ENCODE measurements at regions not wholly inside any gene's neighbourhood (a gene's known extent, or its start where the extent isn't known, plus 50 kb on each side); places are given as distances from the start of the nearest gene placed in this dataset.

DNA sequence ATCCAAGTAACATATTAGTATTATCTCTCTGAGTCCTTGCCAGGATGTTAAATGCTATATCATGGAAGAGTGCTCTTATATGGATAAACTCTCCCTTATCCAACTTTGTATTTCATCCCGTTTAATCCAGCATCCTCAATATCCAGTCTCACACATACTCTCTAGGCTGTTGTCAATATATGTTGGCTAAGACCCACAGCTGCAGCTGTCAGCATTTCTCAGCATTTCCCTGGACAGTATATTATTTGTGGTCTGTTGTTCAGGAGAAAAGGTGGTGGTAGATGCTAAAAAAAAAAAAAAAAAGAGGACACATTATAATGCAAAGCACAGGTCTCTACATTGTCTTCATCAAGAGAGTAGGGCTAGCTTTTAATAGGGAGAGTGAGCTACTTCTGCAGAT lies 1368.0 kb upstream of the ZEB2 start:
- TF ChIP-seq, protein P1, sequence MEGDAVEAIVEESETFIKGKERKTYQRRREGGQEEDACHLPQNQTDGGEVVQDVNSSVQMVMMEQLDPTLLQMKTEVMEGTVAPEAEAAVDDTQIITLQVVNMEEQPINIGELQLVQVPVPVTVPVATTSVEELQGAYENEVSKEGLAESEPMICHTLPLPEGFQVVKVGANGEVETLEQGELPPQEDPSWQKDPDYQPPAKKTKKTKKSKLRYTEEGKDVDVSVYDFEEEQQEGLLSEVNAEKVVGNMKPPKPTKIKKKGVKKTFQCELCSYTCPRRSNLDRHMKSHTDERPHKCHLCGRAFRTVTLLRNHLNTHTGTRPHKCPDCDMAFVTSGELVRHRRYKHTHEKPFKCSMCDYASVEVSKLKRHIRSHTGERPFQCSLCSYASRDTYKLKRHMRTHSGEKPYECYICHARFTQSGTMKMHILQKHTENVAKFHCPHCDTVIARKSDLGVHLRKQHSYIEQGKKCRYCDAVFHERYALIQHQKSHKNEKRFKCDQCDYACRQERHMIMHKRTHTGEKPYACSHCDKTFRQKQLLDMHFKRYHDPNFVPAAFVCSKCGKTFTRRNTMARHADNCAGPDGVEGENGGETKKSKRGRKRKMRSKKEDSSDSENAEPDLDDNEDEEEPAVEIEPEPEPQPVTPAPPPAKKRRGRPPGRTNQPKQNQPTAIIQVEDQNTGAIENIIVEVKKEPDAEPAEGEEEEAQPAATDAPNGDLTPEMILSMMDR (IDR thresholded peaks at IDR 0.05) = no peak
- TF ChIP-seq POLR2A (IDR thresholded peaks at IDR 0.05) (no peak), POLR2AphosphoS5 (IDR thresholded peaks at IDR 0.05) (no peak)
